H1 (cell line): ENCODE measurements at regions not wholly inside any gene's neighbourhood (a gene's known extent, or its start where the extent isn't known, plus 50 kb on each side); places are given as distances from the start of the nearest gene placed in this dataset.

Experiments used
- CTCF ChIA-PET: fragments of 300-600 bp; sonication (Branson Sonifier 250); formaldehyde crosslinking; loops from one replicate; lab custom pipeline; 2021; ENCODE audit not compliant: partially characterized antibody; lab: Charles Lee
- POLR2A ChIA-PET: fragments of 300-600 bp; sonication (Branson Sonifier 250); formaldehyde crosslinking; loops from one replicate; lab custom pipeline; 2021; ENCODE audit warnings: inconsistent platforms; ENCODE audit not compliant: partially characterized antibody; lab: Charles Lee
- DNase-seq, 2 experiments: peaks; one replicate each; pipeline versions ENCODE4 v3.0.0 to v3.0.0-alpha.2; 2010 to 2022; ENCODE audit warnings: low spot score in 2 of 2, low read depth in 1 of 2, mixed read lengths in 1 of 2
- FAIRE-seq: peaks from 2 replicates; lab custom pipeline; 2011; peaks lifted over from hg19 to GRCh38; lab: Jason Lieb, UNC
- H2AFZ ChIP-seq: 2 replicates; pipeline ENCODE4 v1.8.1; 2012; ENCODE audit warnings: low read length, inconsistent platforms
- H2AK5ac ChIP-seq: 2 replicates; pipeline ENCODE4 v1.6.1; 2013; ENCODE audit warnings: low read depth, low read length
- H2BK120ac ChIP-seq: replicated peaks from 2 replicates; pipeline ENCODE3; 2013; ENCODE audit warnings: low read depth, low read length, inconsistent platforms
- H2BK12ac ChIP-seq: 2 replicates; pipeline ENCODE4 v1.6.1; 2013; ENCODE audit warnings: low read depth, low read length
- H2BK15ac ChIP-seq: 2 replicates; pipeline ENCODE4 v1.6.1; 2013; ENCODE audit warnings: low read length
- H2BK20ac ChIP-seq: 2 replicates; pipeline ENCODE4 v1.6.1; 2013; ENCODE audit warnings: low read length
- H2BK5ac ChIP-seq: 2 replicates; pipeline ENCODE4 v1.6.1; 2013; ENCODE audit warnings: low read depth, low read length
- H3K14ac ChIP-seq: 2 replicates; pipeline ENCODE4 v1.6.1; 2013; ENCODE audit warnings: inconsistent platforms; ENCODE audit not compliant: insufficient read length
- H3K18ac ChIP-seq: 2 replicates; pipeline ENCODE4 v1.6.1; 2013; ENCODE audit warnings: low read length; ENCODE audit errors: extremely low read depth
- H3K23ac ChIP-seq: 2 replicates; pipeline ENCODE4 v1.6.1; 2013; ENCODE audit warnings: inconsistent platforms; ENCODE audit not compliant: insufficient read length
- H3K23me2 ChIP-seq: 2 replicates; pipeline ENCODE4 v1.6.1; 2013; ENCODE audit warnings: low read depth, low read length
- H3K27ac ChIP-seq: 2 replicates; pipeline ENCODE4 v1.6.1; 2011; ENCODE audit warnings: low read depth, low read length, inconsistent platforms
- H3K27me3 ChIP-seq, 4 experiments: replicated peaks in 1 of 4; 1 replicate in 1 of 4; 2 replicates in 3 of 4; pipeline versions ENCODE4 v1.6.1 to v1.8.1; 2011 to 2013; ENCODE audit warnings: low read length in 3 of 4, mild to moderate bottlenecking in 3 of 4, inconsistent platforms in 2 of 4, mixed read lengths in 2 of 4, moderate library complexity in 1 of 4; ENCODE audit not compliant: control insufficient read depth in 3 of 4, insufficient read depth in 3 of 4; ENCODE audit errors: extremely low read depth in 1 of 4
- H3K36me3 ChIP-seq, 4 experiments: 2 replicates each; pipeline versions ENCODE4 v1.6.1 to v1.8.1; 2011 to 2013; ENCODE audit warnings: mild to moderate bottlenecking in 4 of 4, low read length in 3 of 4, moderate library complexity in 2 of 4, control low read depth in 1 of 4, inconsistent platforms in 1 of 4; ENCODE audit not compliant: insufficient read depth in 4 of 4, control insufficient read depth in 2 of 4
- H3K4ac ChIP-seq: replicated peaks from 2 replicates; pipeline ENCODE3; 2013; ENCODE audit warnings: low read length, low read depth, mixed read lengths, inconsistent platforms; ENCODE audit not compliant: insufficient read length
- H3K4me1 ChIP-seq, 4 experiments: replicated peaks in 1 of 4; 1 replicate in 1 of 4; 2 replicates in 3 of 4; pipeline versions ENCODE4 v1.6.1 to v1.8.1; 2011 to 2013; ENCODE audit warnings: low read length in 3 of 4, inconsistent platforms in 2 of 4, mixed read lengths in 1 of 4; ENCODE audit not compliant: insufficient read depth in 4 of 4, control insufficient read depth in 3 of 4
- H3K4me2 ChIP-seq, 2 experiments: 2 replicates each; pipeline versions ENCODE4 v1.6.1 to v1.8.1; 2011 to 2013; ENCODE audit warnings: low read depth in 2 of 2, low read length in 2 of 2, control low read depth in 1 of 2, inconsistent platforms in 1 of 2, mild to moderate bottlenecking in 1 of 2; ENCODE audit not compliant: insufficient read depth in 1 of 2
- H3K4me3 ChIP-seq, 4 experiments: fragments of 200-600, 300-600 bp in 1 of 4; sonication (generic), shearing (Covaris generic), sonication (Bioruptor Twin) in 1 of 4; 2 replicates each; pipeline versions ENCODE4 v1.5.1 to v1.8.1; 2011 to 2016; ENCODE audit warnings: low read length in 4 of 4, low read depth in 3 of 4, control low read depth in 2 of 4, inconsistent platforms in 2 of 4, mild to moderate bottlenecking in 2 of 4, mixed read lengths in 1 of 4, moderate library complexity in 1 of 4; ENCODE audit not compliant: insufficient read depth in 2 of 4; ENCODE audit errors: extremely low read depth in 1 of 4
- H3K56ac ChIP-seq: replicated peaks from 2 replicates; pipeline ENCODE3; 2013; ENCODE audit warnings: low read depth, mild to moderate bottlenecking, mixed read lengths, low read length, inconsistent platforms; ENCODE audit not compliant: insufficient read length
- H3K79me1 ChIP-seq: 2 replicates; pipeline ENCODE4 v1.6.1; 2013; ENCODE audit warnings: low read depth, low read length, control low read depth
- H3K79me2 ChIP-seq, 2 experiments: 2 replicates each; pipeline versions ENCODE4 v1.6.1 to v1.8.1; 2012 to 2013; ENCODE audit warnings: low read length in 2 of 2, mild to moderate bottlenecking in 2 of 2, inconsistent platforms in 1 of 2; ENCODE audit not compliant: insufficient read depth in 2 of 2, control insufficient read depth in 1 of 2
- H3K9ac ChIP-seq, 4 experiments: replicated peaks in 1 of 4; 1 replicate in 1 of 4; 2 replicates in 3 of 4; pipeline versions ENCODE4 v1.6.1 to v1.8.1; 2011 to 2013; ENCODE audit warnings: low read depth in 3 of 4, low read length in 3 of 4, control low read depth in 2 of 4, mild to moderate bottlenecking in 2 of 4, moderate library complexity in 2 of 4, inconsistent platforms in 1 of 4; ENCODE audit errors: extremely low read depth in 1 of 4
- H3K9me3 ChIP-seq, 2 experiments: 2 replicates each; pipeline versions ENCODE4 v1.6.1 to v1.8.1; 2012 to 2013; ENCODE audit warnings: mild to moderate bottlenecking in 2 of 2, moderate library complexity in 2 of 2, control low read depth in 1 of 2, inconsistent platforms in 1 of 2, low read depth in 1 of 2, low read length in 1 of 2, mixed read lengths in 1 of 2; ENCODE audit not compliant: insufficient read depth in 2 of 2
- H4K20me1 ChIP-seq, 2 experiments: replicated peaks in 1 of 2; 2 replicates each; pipeline versions ENCODE3 to v1.8.1; 2011 to 2013; ENCODE audit warnings: inconsistent platforms in 2 of 2, low read length in 2 of 2, mild to moderate bottlenecking in 1 of 2; ENCODE audit not compliant: insufficient read depth in 2 of 2, control insufficient read depth in 1 of 2
- H4K5ac ChIP-seq: 2 replicates; pipeline ENCODE4 v1.6.1; 2013; ENCODE audit warnings: low read length, low read depth, mixed read lengths, inconsistent platforms; ENCODE audit not compliant: insufficient read length
- H4K8ac ChIP-seq: 2 replicates; pipeline ENCODE4 v1.8.0; 2013; ENCODE audit warnings: mild to moderate bottlenecking, moderate library complexity, low read length, inconsistent platforms; ENCODE audit not compliant: insufficient read depth; ENCODE audit errors: extremely low read depth
- H4K91ac ChIP-seq: replicated peaks from 2 replicates; pipeline ENCODE3; 2013; ENCODE audit warnings: low read length, mixed read lengths, inconsistent platforms; ENCODE audit not compliant: insufficient read length
- BACH1 ChIP-seq: IDR thresholded peaks from 2 replicates; pipeline ENCODE4 v1.6.1; 2012; ENCODE audit warnings: low read length, improper control_type of control experiment
- CTCF ChIP-seq, 3 experiments: IDR thresholded peaks; 1 replicate in 2 of 3; 2 replicates in 1 of 3; pipeline versions ENCODE4 v1.5.1 to v1.6.1; 2011; ENCODE audit warnings: low read length in 3 of 3, mild to moderate bottlenecking in 3 of 3, inconsistent platforms in 2 of 3, low read depth in 1 of 3, moderate library complexity in 1 of 3; ENCODE audit not compliant: insufficient read depth in 1 of 3; ENCODE audit errors: control extremely low read depth in 1 of 3
- HDAC2 ChIP-seq, 2 experiments: fragments of 300-600 bp in 1 of 2; sonication (generic) in 1 of 2; IDR thresholded peaks; 2 replicates each; pipeline ENCODE4 v1.6.1; 2011 to 2012; ENCODE audit warnings: low read depth in 2 of 2, low read length in 2 of 2, mild to moderate bottlenecking in 2 of 2, moderate library complexity in 2 of 2, borderline replicate concordance in 1 of 2, inconsistent platforms in 1 of 2
- KDM4A ChIP-seq: IDR thresholded peaks from one replicate; pipeline ENCODE4 v1.7.1; 2012; ENCODE audit warnings: low read depth, mild to moderate bottlenecking, moderate library complexity, low read length, inconsistent platforms; ENCODE audit not compliant: severe bottlenecking
- MAFK ChIP-seq: IDR thresholded peaks from 2 replicates; pipeline ENCODE4 v1.6.1; 2012; ENCODE audit warnings: low read depth, mild to moderate bottlenecking, improper control_type of control experiment, low read length
- RFX5 ChIP-seq: IDR thresholded peaks from 2 replicates; pipeline ENCODE4 v1.6.1; 2011; ENCODE audit warnings: low read depth, low read length, improper control_type of control experiment, borderline replicate concordance
- RNF2 ChIP-seq: fragments of 200-900, 300-1000 bp; sonication (generic); IDR thresholded peaks from 2 replicates; pipeline ENCODE4 v1.7.1; 2016; ENCODE audit warnings: borderline replicate concordance, low read depth, mild to moderate bottlenecking, antibody characterized with exemption, low read length; ENCODE audit not compliant: poor library complexity, severe bottlenecking; ENCODE audit errors: missing control alignments
- SIRT6 ChIP-seq: IDR thresholded peaks from one replicate; pipeline ENCODE4 v1.7.1; 2012; ENCODE audit warnings: low read length, inconsistent platforms
- SP1 ChIP-seq: IDR thresholded peaks from 2 replicates; pipeline ENCODE4 v1.6.1; 2011; ENCODE audit warnings: low read depth, low read length
- SP2 ChIP-seq: IDR thresholded peaks from 2 replicates; pipeline ENCODE4 v1.6.1; 2012; ENCODE audit warnings: mild to moderate bottlenecking, low read length, inconsistent platforms
- SP4 ChIP-seq: IDR thresholded peaks from 2 replicates; pipeline ENCODE4 v1.6.1; 2012; ENCODE audit warnings: low read length, inconsistent platforms
- TAF7 ChIP-seq: optimal IDR thresholded peaks from 2 replicates; pipeline ENCODE3; 2011; ENCODE audit warnings: low read depth, mild to moderate bottlenecking, inconsistent platforms, low read length, moderate library complexity, borderline replicate concordance
- WGBS, 2 experiments: shearing (Covaris generic) in 1 of 2; methylation state at CpG; one replicate each; pipeline versions ENCODE4 v1.1.6 to v1.1.7; 2013 to 2015; ENCODE audit warnings: low lambda C conversion rate in 2 of 2, mixed read lengths in 2 of 2, inconsistent platforms in 1 of 2, low coverage in 1 of 2, missing lambda C conversion rate in 1 of 2; ENCODE audit not compliant: insufficient replicate concordance in 2 of 2, insufficient coverage in 1 of 2, insufficient read length in 1 of 2; ENCODE audit errors: extremely low coverage in 1 of 2, missing lambda C conversion rate in 1 of 2; 5-methylcytosine and 5-hydroxymethylcytosine counted together

GRCh38 chr2:8235419-8235818 lies 446.4 kb upstream of the ID2 start:
- Histone ChIP-seq H3K18ac (no peak overlapping the region), H3K4me3 (no peak overlapping the region), H4K5ac (no peak overlapping the region), H4K8ac (no peak overlapping the region), H2AFZ (no peak overlapping the region), H2BK120ac (no peak overlapping the region), H3K23me2 (no peaks in the 10 kb centered on the region), H3K4ac (no peak overlapping the region), H3K9me3 (no peaks in the 10 kb centered on the region), H3K4me2 (no peak overlapping the region), H3K23ac (no peak overlapping the region), H2BK5ac (no peak overlapping the region), H2BK12ac (no peak overlapping the region), H3K79me2 (no peaks in the 10 kb centered on the region), H4K91ac (no peak overlapping the region), H3K4me1 (peaks cover 0 to 6% (median 2%) of the 10 kb centered on the region in 4 experiments; a peak in 2 of 7 replicates), H3K27me3 (no peaks in the 10 kb centered on the region), H2BK15ac (no peak overlapping the region), H2AK5ac (no peak overlapping the region), H3K36me3 (no peaks in the 10 kb centered on the region), H2BK20ac (no peak overlapping the region), H3K79me1 (no peaks in the 10 kb centered on the region), H3K9ac (no peak overlapping the region), H4K20me1 (no peaks in the 10 kb centered on the region), H3K56ac (no peak overlapping the region), H3K27ac (no peak overlapping the region), H3K14ac (no peak overlapping the region)
- ChIA-PET CTCF (interaction anchor here (0.7 kb wide), 1 partner anchor 804 kb away, joined by 3 read pairs; no protein-coding TSS in a partner anchor), POLR2A (no interaction called here)
- WGBS, 2 experiments: 100% methylated on average over 1 of the region's 1 CpG; no CpG with 5 or more reads in 1 of the 2 experiments
- FAIRE-seq (no peak), DNase-seq (no peak)
- TF ChIP-seq KDM4A (no peak), CTCF (IDR thresholded peaks at IDR 0.05; ENCODE audit: control extremely low read depth in 1 of 3, insufficient read depth in 1 of 3, low read depth in 1 of 3, low read length in 3 of 3) (no peak), MAFK (no peak), RFX5 (no peak), SP2 (no peak), TAF7 (no peak), SP1 (no peak), RNF2 (no peak), HDAC2 (IDR thresholded peaks at IDR 0.05; ENCODE audit: borderline replicate concordance in 1 of 2, low read depth in 2 of 2, low read length in 2 of 2) (no peak), SP4 (no peak), BACH1 (no peak), SIRT6 (no peak)
